ENCODE measurements at regions not wholly inside any gene's neighbourhood (a gene's known extent, or its start where the extent isn't known, plus 50 kb on each side); places are given as distances from the start of the nearest gene placed in this dataset.

DNA sequence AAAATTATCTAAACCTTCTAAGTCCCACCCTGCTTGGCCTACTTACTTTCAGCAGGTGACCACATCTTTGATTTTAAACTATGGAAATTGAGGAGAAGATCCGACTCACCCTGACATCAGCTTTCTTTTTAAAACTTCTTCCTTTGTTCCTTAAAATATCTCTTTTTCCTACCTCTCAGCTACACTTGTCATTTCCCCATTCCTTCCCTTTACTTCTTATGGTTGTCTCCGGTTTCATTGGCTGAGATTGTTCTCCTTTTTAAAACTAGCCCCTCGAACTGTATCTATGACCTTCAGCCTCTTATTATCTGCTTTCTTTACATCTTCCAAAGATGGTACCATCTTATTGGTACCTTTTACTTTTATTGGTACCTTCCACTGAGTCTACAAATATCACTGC lies 87.8 kb upstream of the NRIP1 start:
- no peak overlapping the region for H3K4me2 ChIP-seq (ENCODE audit: low read depth, low read length)

More for the DNA sequence above, 87.8 kb upstream of the NRIP1 start:
- H3K4ac ChIP-seq (ENCODE audit: low read depth, low read length), result no peak overlapping the region
- no peak overlapping the region for H4K5ac ChIP-seq (ENCODE audit: low read depth, low read length)
- TF ChIP-seq MAZ (IDR thresholded peaks at IDR 0.05; ENCODE audit: borderline replicate concordance, low read depth, low read length) (no peak), CHD1 (IDR thresholded peaks at IDR 0.05; ENCODE audit: low read depth, low read length) (no peak), RCOR1 (IDR thresholded peaks at IDR 0.05; ENCODE audit: insufficient replicate concordance, low read length) (no peak), BHLHE40 (IDR thresholded peaks at IDR 0.05; ENCODE audit: low read depth, low read length) (no peak)
- no peak overlapping the region for H3K4me3 ChIP-seq (ENCODE audit: insufficient read depth, low read depth, low read length)
- no peak overlapping the region for H2BK5ac ChIP-seq (ENCODE audit: low read depth, low read length, poor library complexity, severe bottlenecking)
- no peak overlapping the region for H2AK9ac ChIP-seq (replicated peaks; ENCODE audit: low read depth, low read length, poor library complexity)
- in situ Hi-C loops (cut with MboI; ENCODE audit: low sequenced_read_pairs) (no loop called here), dilution Hi-C loops (cut with HindIII; ENCODE audit: low sequenced_read_pairs, unreplicated experiment) (no loop called here), intact Hi-C loops (cut with micrococcal nuclease) (no loop called here)
- no peak overlapping the region for H2BK20ac ChIP-seq (ENCODE audit: low read depth, low read length)
- H3K18ac ChIP-seq (ENCODE audit: low read depth, low read length), result no peak overlapping the region
- no peaks in the 10 kb centered on the region for H3K36me3 ChIP-seq (ENCODE audit: control insufficient read depth, insufficient read depth, low read length)
- no peaks in the 10 kb centered on the region for H3K79me1 ChIP-seq (ENCODE audit: low read depth in 1 of 2, low read length in 2 of 2)
- WGBS, 2 experiments (ENCODE audit: extremely low coverage in 2 of 2, insufficient read length in 1 of 2), result 50% methylated on average over 2 of the region's 3 CpGs; no CpG with 5 or more reads in 1 of the 2 experiments
- no peak for DNase-seq
- H3K14ac ChIP-seq (replicated peaks; ENCODE audit: low read depth, low read length), result no peak overlapping the region
- no peak overlapping the region for H4K91ac ChIP-seq (ENCODE audit: insufficient read depth, low read depth, low read length)
- no peaks in the 10 kb centered on the region for H3K4me1 ChIP-seq (ENCODE audit: control insufficient read depth, insufficient read depth, low read length)
- H3K9ac ChIP-seq (ENCODE audit: low read depth, low read length), result no peak overlapping the region
- no peaks in the 10 kb centered on the region for H3K9me3 ChIP-seq (ENCODE audit: control insufficient read depth, insufficient read depth, low read length)
- H3K23ac ChIP-seq (ENCODE audit: low read depth, low read length), result no peak overlapping the region
- no peaks in the 10 kb centered on the region for H3K9me1 ChIP-seq (ENCODE audit: insufficient read depth, low read length)
- H3K27ac ChIP-seq (ENCODE audit: insufficient read depth, low read length), result no peak overlapping the region
- ATAC-seq (ENCODE audit: low read depth), result no peak
- H2AK5ac ChIP-seq (ENCODE audit: low read depth, low read length), result no peak overlapping the region
- no peak overlapping the region for H3K56ac ChIP-seq (ENCODE audit: extremely low read depth, insufficient read depth, low read length)
- H2BK120ac ChIP-seq (ENCODE audit: low read depth, low read length), result no peak overlapping the region
- no peaks in the 10 kb centered on the region for H3K27me3 ChIP-seq (ENCODE audit: control insufficient read depth, insufficient read depth, low read length)
- BruUV-seq (replicated peaks), result no TSS peak
- no peak overlapping the region for H2AFZ ChIP-seq (replicated peaks; ENCODE audit: low read length, poor library complexity)
- no peaks in the 10 kb centered on the region for H4K20me1 ChIP-seq (ENCODE audit: insufficient read depth, low read length)
- no peak overlapping the region for H2BK15ac ChIP-seq (ENCODE audit: low read depth, low read length)
- no peak overlapping the region for H4K8ac ChIP-seq (ENCODE audit: low read depth in 2 of 2, low read length in 2 of 2)
- ChIA-PET CTCF (no interaction called here), POLR2A (ENCODE audit: unreplicated experiment) (no interaction called here)

Measured in IMR-90 (cell line).